Pancreas (tissue), 10 donors: ENCODE measurements at regions not wholly inside any gene's neighbourhood (a gene's known extent, or its start where the extent isn't known, plus 50 kb on each side); places are given as distances from the start of the nearest gene placed in this dataset.

ENCODE experiments used
- ATAC-seq, 4 donors: fragments of 200-7000 bp; cut with Tn5 transposase; one replicate each; pipeline versions ENCODE4 v1.8.0 to v1.9.1; 2020; ENCODE audit warnings: mild to moderate bottlenecking in 4 of 4, moderate library complexity in 4 of 4
- DNase-seq, 6 donors: peaks; one replicate each; pipeline ENCODE4 v3.0.0-alpha.2; 2020
- FAIRE-seq: peaks from 2 replicates; lab custom pipeline; 2012; peaks lifted over from hg19 to GRCh38; lab: Jason Lieb, UNC
- H3K27ac ChIP-seq, 4 donors: fragments of 200-600 bp; sonication (generic); 1 replicate in 3 of 4; 2 replicates in 1 of 4; pipeline versions ENCODE4 v1.5.0 to v1.8.0; 2020
- H3K27me3 ChIP-seq, 4 donors: fragments of 200-600 bp; one replicate each; pipeline ENCODE4 v1.8.0; 2021
- H3K36me3 ChIP-seq, 3 donors: fragments of 200-600 bp; sonication (generic) in 1 of 3; one replicate each; pipeline versions ENCODE4 v1.5.0 to v1.8.0; 2020 to 2021
- H3K4me1 ChIP-seq, 3 donors: fragments of 200-600 bp; one replicate each; pipeline ENCODE4 v1.8.0; 2021
- H3K4me3 ChIP-seq, 4 donors: fragments of 200-600 bp; sonication (generic) in 2 of 4; one replicate each; pipeline versions ENCODE4 v1.5.0 to v1.8.0; 2020 to 2021
- H3K9me3 ChIP-seq, 4 donors: fragments of 200-600 bp; one replicate each; pipeline ENCODE4 v1.8.0; 2021
- WGBS, 2 donors: extraction: QIAGEN DNeasy Blood & Tissue Kit; methylation state at CpG; one replicate each; pipeline ENCODE4 v1.1.7; 2013; 5-methylcytosine and 5-hydroxymethylcytosine counted together
- intact Hi-C, 3 donors: fragments of 100-400 bp; cut with DNase I; formaldehyde crosslinking; loops; one replicate each; pipeline versions ENCODE4 v1.11.1 to v1.14.2; 2022
- TF ChIP-seq, protein P1 (sequence below), 4 donors: fragments of 200-600 bp; sonication (generic) in 3 of 4; IDR thresholded peaks; one replicate each; pipeline versions ENCODE4 v1.5.0 to v1.8.0; 2021; ENCODE audit warnings: antibody characterized with exemption in 4 of 4
- donor health status: healthy with polysubstance abuse.
- donor health status: DM: no; HTN: no; CAD: no; lungs with moderate emphysema.
- donor health status: DM: no; HTN: no; CAD: no.
- donor health status: control.
- donor health status: control.
- donor health status: Bipolar disorder and iron deficiency.
- donor health status: DM: yes; HTN: yes; CAD: no.
- donor health status: DM: no; HTN: no; CAD: no.
- donor health status: DM: no; HTN: no; CAD: no.
- donor health status: DM: yes; HTN: yes; CAD: no.

DNA sequence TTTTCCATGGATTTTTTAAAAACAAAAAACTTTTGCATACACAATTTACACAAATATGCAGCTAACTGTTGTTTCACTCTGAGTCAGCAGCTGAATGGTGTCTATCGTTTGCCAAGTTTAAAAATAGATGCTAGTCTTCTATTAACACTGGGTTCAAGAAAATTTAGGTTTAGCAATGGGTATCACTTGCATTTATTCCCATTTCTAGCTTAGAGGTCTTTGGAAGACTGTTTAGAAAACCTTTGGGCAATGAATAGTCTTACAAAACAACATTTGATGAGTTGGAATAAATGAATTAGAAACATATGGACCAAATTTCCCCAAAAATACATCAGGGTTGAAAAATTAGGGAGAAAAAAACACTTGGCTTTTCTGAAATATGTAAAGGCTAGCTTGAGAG lies 165.8 kb downstream of the LYPLAL1 start:
- no peaks in the 10 kb centered on the region for H3K36me3 ChIP-seq
- no peak overlapping the region for H3K4me3 ChIP-seq
- FAIRE-seq (no peak), DNase-seq (no peak), ATAC-seq (no peak)
- H3K27me3 ChIP-seq = no peaks in the 10 kb centered on the region
- no peak overlapping the region for H3K27ac ChIP-seq
- TF ChIP-seq, protein P1, sequence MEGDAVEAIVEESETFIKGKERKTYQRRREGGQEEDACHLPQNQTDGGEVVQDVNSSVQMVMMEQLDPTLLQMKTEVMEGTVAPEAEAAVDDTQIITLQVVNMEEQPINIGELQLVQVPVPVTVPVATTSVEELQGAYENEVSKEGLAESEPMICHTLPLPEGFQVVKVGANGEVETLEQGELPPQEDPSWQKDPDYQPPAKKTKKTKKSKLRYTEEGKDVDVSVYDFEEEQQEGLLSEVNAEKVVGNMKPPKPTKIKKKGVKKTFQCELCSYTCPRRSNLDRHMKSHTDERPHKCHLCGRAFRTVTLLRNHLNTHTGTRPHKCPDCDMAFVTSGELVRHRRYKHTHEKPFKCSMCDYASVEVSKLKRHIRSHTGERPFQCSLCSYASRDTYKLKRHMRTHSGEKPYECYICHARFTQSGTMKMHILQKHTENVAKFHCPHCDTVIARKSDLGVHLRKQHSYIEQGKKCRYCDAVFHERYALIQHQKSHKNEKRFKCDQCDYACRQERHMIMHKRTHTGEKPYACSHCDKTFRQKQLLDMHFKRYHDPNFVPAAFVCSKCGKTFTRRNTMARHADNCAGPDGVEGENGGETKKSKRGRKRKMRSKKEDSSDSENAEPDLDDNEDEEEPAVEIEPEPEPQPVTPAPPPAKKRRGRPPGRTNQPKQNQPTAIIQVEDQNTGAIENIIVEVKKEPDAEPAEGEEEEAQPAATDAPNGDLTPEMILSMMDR (IDR thresholded peaks at IDR 0.05) = no peak
- no peaks in the 10 kb centered on the region for H3K9me3 ChIP-seq
- intact Hi-C loops = no loop called here
- WGBS, 2 donors = 65% methylated on average over 1 of the region's 1 CpG
- no peaks in the 10 kb centered on the region for H3K4me1 ChIP-seq

DNA sequence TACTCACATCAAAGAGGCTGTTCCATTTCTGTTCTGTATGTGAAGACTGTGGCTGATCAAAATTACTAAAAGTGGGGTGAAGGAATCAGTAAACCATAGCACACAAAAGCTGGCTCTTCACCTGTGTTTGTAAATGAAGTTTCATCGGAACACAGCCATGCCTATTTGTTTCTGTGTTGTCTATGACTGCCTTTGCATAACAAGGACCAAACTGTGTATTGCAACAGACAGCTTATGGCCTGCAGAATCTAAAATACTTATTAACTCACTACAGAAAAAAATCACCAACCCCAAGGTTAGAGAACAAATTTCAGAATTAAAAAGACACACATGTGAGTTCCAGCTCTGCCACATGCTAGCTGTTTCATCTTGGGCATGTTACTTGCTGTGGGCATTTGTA lies 163.9 kb downstream of the LYPLAL1 start:
- H3K4me1 ChIP-seq = no peaks in the 10 kb centered on the region
- FAIRE-seq (no peak), DNase-seq (no peak), ATAC-seq (no peak)
- intact Hi-C loops = no loop called here
- no peaks in the 10 kb centered on the region for H3K27me3 ChIP-seq
- no peaks in the 10 kb centered on the region for H3K36me3 ChIP-seq
- no peak overlapping the region for H3K27ac ChIP-seq
- no peaks in the 10 kb centered on the region for H3K9me3 ChIP-seq
- no peak overlapping the region for H3K4me3 ChIP-seq
- TF ChIP-seq, protein P1 (IDR thresholded peaks at IDR 0.05) = no peak
- 94 to 100% methylated on average over 1 of the region's 1 CpG for WGBS, 2 donors

DNA sequence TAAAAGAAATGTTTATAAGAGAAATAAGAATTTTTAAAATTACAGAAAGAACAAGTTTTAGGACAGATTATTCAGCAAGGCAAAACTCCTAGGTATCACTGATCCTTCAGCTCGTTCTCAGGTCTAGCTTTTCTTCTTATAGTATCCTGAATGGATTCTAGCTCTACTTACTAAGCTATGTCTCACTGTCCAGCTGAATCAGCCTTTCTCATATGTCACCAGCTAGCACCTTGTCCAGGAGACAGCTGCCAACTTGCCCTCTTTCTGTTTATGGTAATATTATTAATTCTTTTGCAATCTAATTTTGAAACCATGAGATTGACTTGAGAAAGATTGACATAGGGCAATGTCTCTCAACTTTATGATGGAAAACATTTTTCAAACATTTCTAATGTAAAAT lies 159.9 kb downstream of the LYPLAL1 start:
- Histone ChIP-seq H3K27ac (no peak overlapping the region), H3K9me3 (no peaks in the 10 kb centered on the region), H3K4me1 (peaks cover 0 to 13% (median 0%) of the 10 kb centered on the region in 3 donors), H3K36me3 (no peaks in the 10 kb centered on the region), H3K27me3 (no peaks in the 10 kb centered on the region), H3K4me3 (no peak overlapping the region)
- FAIRE-seq (no peak), DNase-seq (no peak), ATAC-seq (no peak)
- TF ChIP-seq, protein P1 (IDR thresholded peaks at IDR 0.05) = no peak
- WGBS, 2 donors = 89 to 94% methylated on average over 1 of the region's 1 CpG
- intact Hi-C loops = no loop called here

DNA sequence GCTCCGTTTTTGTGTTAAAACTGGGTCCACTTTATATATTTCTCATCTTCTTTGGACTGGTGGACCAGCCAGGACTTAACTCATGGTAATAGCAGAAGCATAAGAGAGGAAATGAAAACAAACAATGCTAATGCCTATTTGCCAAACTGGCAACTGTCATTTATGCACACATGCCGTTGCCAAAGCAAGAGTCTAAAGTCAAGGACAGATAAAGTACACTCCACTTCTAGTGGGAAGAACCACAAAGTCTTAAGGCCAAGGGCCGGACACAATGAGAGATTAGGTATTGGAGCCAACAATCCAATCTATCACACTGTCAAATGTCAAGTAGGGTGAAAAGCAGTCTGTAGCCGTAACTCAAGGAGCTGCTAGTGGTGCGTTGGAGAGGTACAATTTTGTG lies 157.7 kb downstream of the LYPLAL1 start:
- no peaks in the 10 kb centered on the region for H3K36me3 ChIP-seq
- ATAC-seq (peak; percentile 65 to 88 (median 77)), DNase-seq (peak in 1 of 6 donors; percentile 7), FAIRE-seq (no peak)
- no peaks in the 10 kb centered on the region for H3K9me3 ChIP-seq
- 41 to 44% methylated on average over 5 of the region's 5 CpGs for WGBS, 2 donors
- no peak overlapping the region for H3K4me3 ChIP-seq
- no peak overlapping the region for H3K27ac ChIP-seq
- H3K4me1 ChIP-seq = peaks cover 0 to 13% (median 0%) of the 10 kb centered on the region in 3 donors
- TF ChIP-seq, protein P1 (IDR thresholded peaks at IDR 0.05) = no peak
- H3K27me3 ChIP-seq = no peaks in the 10 kb centered on the region
- intact Hi-C loops = no loop called here

DNA sequence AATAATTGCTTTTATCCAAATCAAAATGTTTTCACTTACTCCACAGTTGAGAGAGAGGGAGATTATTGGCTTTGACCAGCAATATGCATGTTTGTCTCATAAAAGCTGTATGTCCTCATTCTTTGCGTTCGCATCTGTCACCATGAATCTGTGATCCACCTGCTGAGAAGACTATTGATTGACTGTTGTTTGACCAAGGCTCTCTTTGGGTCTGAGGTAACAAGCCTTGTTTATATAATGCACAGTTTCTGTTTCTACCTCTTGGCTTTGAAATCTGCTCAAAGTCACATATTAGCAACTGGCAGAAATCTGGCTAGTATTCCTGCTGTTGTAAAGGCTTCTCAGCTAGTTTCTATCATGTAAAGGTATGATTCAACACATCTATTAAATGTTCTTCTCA lies 157.0 kb downstream of the LYPLAL1 start:
- intact Hi-C loops = no loop called here
- H3K27me3 ChIP-seq = no peaks in the 10 kb centered on the region
- H3K36me3 ChIP-seq = no peaks in the 10 kb centered on the region
- H3K4me1 ChIP-seq = peaks cover 0 to 13% (median 0%) of the 10 kb centered on the region in 3 donors
- 26 to 45% methylated on average over 2 of the region's 2 CpGs for WGBS, 2 donors
- H3K4me3 ChIP-seq = no peak overlapping the region
- FAIRE-seq (no peak), ATAC-seq (peak; percentile 46 to 75 (median 62)), DNase-seq (no peak)
- TF ChIP-seq, protein P1 (IDR thresholded peaks at IDR 0.05) = no peak
- H3K9me3 ChIP-seq = no peaks in the 10 kb centered on the region
- H3K27ac ChIP-seq = no peak overlapping the region
